ENCODE measurements at regions not wholly inside any gene's neighbourhood (a gene's known extent, or its start where the extent isn't known, plus 50 kb on each side); places are given as distances from the start of the nearest gene placed in this dataset.
"Not testable (repeated sequence)": the region's sequence is repeated elsewhere in the genome, so short reads cannot be mapped to it uniquely, and the experiment has no call there.

- DNase-seq: no peak
Measured at GRCh38 chr1:21385022-21385421, 54.9 kb upstream of the NBPF3 start.

GRCh38 chr1:21384620-21385019 is 55.3 kb upstream of the NBPF3 start:
- DNase-seq: no peak

GRCh38 chr1:21383785-21384401 is 56.0 kb upstream of the NBPF3 start:
- no peak for DNase-seq

GRCh38 chr1:21381354-21381753 is 58.6 kb upstream of the NBPF3 start:
- DNase-seq: no peak

GRCh38 chr1:21380147-21380546 is 59.8 kb upstream of the NBPF3 start:
- DNase-seq: not testable (repeated sequence)

- DNase-seq: no peak
Measured at GRCh38 chr1:21379571-21379970, 60.4 kb upstream of the NBPF3 start.

GRCh38 chr1:21378705-21379494 is 61.0 kb upstream of the NBPF3 start:
- DNase-seq: no peak

GRCh38 chr1:21372383-21372782 is 67.6 kb upstream of the NBPF3 start:
- DNase-seq: no peak

GRCh38 chr1:21369905-21370304 is 70.0 kb upstream of the NBPF3 start:
- no peak for DNase-seq

GRCh38 chr1:21368515-21369289 is 71.2 kb upstream of the NBPF3 start:
- peak; percentile 70 for DNase-seq

GRCh38 chr1:21367973-21368514 is 71.9 kb upstream of the NBPF3 start:
- DNase-seq: not testable (repeated sequence)

GRCh38 chr1:21366288-21366687 is 73.6 kb upstream of the NBPF3 start:
- DNase-seq: no peak

- DNase-seq: no peak
Measured at GRCh38 chr1:21365036-21365435, 74.8 kb upstream of the ECE1 start.

GRCh38 chr1:21362096-21362495 is 71.8 kb upstream of the ECE1 start:
- no peak for DNase-seq

- no peak for DNase-seq
Measured at GRCh38 chr1:21361506-21361905, 71.2 kb upstream of the ECE1 start.

GRCh38 chr1:21357161-21357560 is 66.9 kb upstream of the ECE1 start:
- DNase-seq: no peak

- DNase-seq: peak; percentile 28
Measured at GRCh38 chr1:21355956-21356355, 65.7 kb upstream of the ECE1 start.

GRCh38 chr1:21352586-21352985 is 62.3 kb upstream of the ECE1 start:
- DNase-seq: no peak

GRCh38 chr1:21351901-21352300 is 61.6 kb upstream of the ECE1 start:
- DNase-seq: no peak

GRCh38 chr1:21350202-21350885 is 60.1 kb upstream of the ECE1 start:
- no peak for DNase-seq

- DNase-seq: no peak
Measured at GRCh38 chr1:21349693-21350092, 59.4 kb upstream of the ECE1 start.

GRCh38 chr1:21347072-21347581 is 56.9 kb upstream of the ECE1 start:
- DNase-seq: no peak

Data from activated CD8-positive, alpha-beta memory T cell treated with anti-CD3 and anti-CD28 coated beads, Interleukin-2, amount 50 U/mL, for 4 hours (primary cell).